Upper lobe of left lung (tissue), 4 donors: ENCODE measurements at regions not wholly inside any gene's neighbourhood (a gene's known extent, or its start where the extent isn't known, plus 50 kb on each side); places are given as distances from the start of the nearest gene placed in this dataset.

Source experiments
- CTCF ChIP-seq, 6 experiments: fragments of 450-650 bp in 4 of 6; fragments of 200-600 bp in 2 of 6; sonication (generic) in 2 of 6; IDR thresholded peaks; one replicate each; pipeline ENCODE4 v1.5.1; 2016 to 2019; ENCODE audit warnings: antibody characterized with exemption in 6 of 6
- POLR2A ChIP-seq, 4 donors: fragments of 450-650 bp; IDR thresholded peaks; one replicate each; pipeline ENCODE4 v1.5.1; 2016 to 2017; ENCODE audit warnings: antibody characterized with exemption in 4 of 4, mild to moderate bottlenecking in 2 of 4
- POLR2AphosphoS5 ChIP-seq, 2 donors: sonication (generic); formaldehyde crosslinking; IDR thresholded peaks; one replicate each; pipeline ENCODE4 v1.5.1; 2017; ENCODE audit warnings: antibody characterized with exemption in 2 of 2

- TF ChIP-seq CTCF (IDR thresholded peaks at IDR 0.05), result no peak
- no peak for TF ChIP-seq POLR2A (IDR thresholded peaks at IDR 0.05)
- no peak for TF ChIP-seq POLR2AphosphoS5 (IDR thresholded peaks at IDR 0.05)
Measured at GRCh38 chr1:101101360-101101759, 75.8 kb upstream of the DPH5 start.
